Upper lobe of left lung (tissue), 4 donors: ENCODE measurements at regions not wholly inside any gene's neighbourhood (a gene's known extent, or its start where the extent isn't known, plus 50 kb on each side); places are given as distances from the start of the nearest gene placed in this dataset.

ENCODE experiments used
- POLR2AphosphoS5 ChIP-seq, 2 donors: sonication (generic); formaldehyde crosslinking; IDR thresholded peaks; one replicate each; pipeline ENCODE4 v1.5.1; 2017; ENCODE audit warnings: antibody characterized with exemption in 2 of 2
- TF ChIP-seq, protein P1 (sequence below), 6 experiments: fragments of 450-650 bp in 4 of 6; fragments of 200-600 bp in 2 of 6; sonication (generic) in 2 of 6; IDR thresholded peaks; one replicate each; pipeline ENCODE4 v1.5.1; 2016 to 2019; ENCODE audit warnings: antibody characterized with exemption in 6 of 6

DNA sequence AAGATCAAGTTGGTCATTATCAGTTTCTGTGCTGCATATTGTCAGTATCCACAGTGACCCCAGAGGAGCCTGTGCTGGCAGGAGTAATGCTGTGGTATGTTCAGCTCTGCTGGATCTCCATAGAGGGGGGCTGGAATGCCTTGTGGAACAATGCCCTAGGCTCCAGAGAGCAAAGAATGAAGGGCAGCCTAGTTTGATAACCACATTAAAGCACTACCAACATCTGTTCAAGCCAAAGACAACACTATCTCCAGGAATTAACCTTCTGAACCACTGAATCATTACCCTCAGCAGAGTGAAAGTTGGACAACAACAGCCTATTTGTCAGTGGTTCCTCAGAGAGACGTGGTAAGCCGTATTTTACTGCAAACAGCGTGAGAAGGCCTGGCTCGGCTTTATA lies 192.3 kb upstream of the CXorf66 start:
- no peak for TF ChIP-seq POLR2AphosphoS5 (IDR thresholded peaks at IDR 0.05)
- TF ChIP-seq, protein P1, sequence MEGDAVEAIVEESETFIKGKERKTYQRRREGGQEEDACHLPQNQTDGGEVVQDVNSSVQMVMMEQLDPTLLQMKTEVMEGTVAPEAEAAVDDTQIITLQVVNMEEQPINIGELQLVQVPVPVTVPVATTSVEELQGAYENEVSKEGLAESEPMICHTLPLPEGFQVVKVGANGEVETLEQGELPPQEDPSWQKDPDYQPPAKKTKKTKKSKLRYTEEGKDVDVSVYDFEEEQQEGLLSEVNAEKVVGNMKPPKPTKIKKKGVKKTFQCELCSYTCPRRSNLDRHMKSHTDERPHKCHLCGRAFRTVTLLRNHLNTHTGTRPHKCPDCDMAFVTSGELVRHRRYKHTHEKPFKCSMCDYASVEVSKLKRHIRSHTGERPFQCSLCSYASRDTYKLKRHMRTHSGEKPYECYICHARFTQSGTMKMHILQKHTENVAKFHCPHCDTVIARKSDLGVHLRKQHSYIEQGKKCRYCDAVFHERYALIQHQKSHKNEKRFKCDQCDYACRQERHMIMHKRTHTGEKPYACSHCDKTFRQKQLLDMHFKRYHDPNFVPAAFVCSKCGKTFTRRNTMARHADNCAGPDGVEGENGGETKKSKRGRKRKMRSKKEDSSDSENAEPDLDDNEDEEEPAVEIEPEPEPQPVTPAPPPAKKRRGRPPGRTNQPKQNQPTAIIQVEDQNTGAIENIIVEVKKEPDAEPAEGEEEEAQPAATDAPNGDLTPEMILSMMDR (IDR thresholded peaks at IDR 0.05) = no peak
